Stimulated activated effector memory CD8-positive, alpha-beta T cell treated with anti-CD3 and anti-CD28 coated beads, Interleukin-12 subunit alpha, Interleukin-12 subunit beta, amount 100 ng/mL, for 72 hours (primary cell): ENCODE measurements at regions not wholly inside any gene's neighbourhood (a gene's known extent, or its start where the extent isn't known, plus 50 kb on each side); places are given as distances from the start of the nearest gene placed in this dataset.
"Not testable (repeated sequence)": the region's sequence is repeated elsewhere in the genome, so short reads cannot be mapped to it uniquely, and the experiment has no call there.

Experiments used
- ATAC-seq: fragments of 150-1000 bp; cut with Tn5 transposase; 2 replicates; pipeline ENCODE4 v1.10.0; 2021
- DNase-seq, 2 donors: peaks; one replicate each; pipeline ENCODE4 v3.0.0; 2021 to 2022; ENCODE audit warnings: low spot score in 2 of 2
- H3K27ac Mint-ChIP-seq: one replicate; pipeline ENCODE4 v1.8.0; 2022; ENCODE audit warnings: mild to moderate bottlenecking, mixed read lengths
- H3K36me3 Mint-ChIP-seq: one replicate; pipeline ENCODE4 v1.8.0; 2022; ENCODE audit warnings: mild to moderate bottlenecking, mixed read lengths
- H3K4me1 Mint-ChIP-seq: one replicate; pipeline ENCODE4 v1.8.0; 2022; ENCODE audit warnings: mixed read lengths
- H3K4me3 Mint-ChIP-seq: one replicate; pipeline ENCODE4 v1.8.0; 2022; ENCODE audit warnings: mild to moderate bottlenecking, mixed read lengths
- H3K9me3 Mint-ChIP-seq: one replicate; pipeline ENCODE4 v1.8.0; 2022; ENCODE audit warnings: mixed read lengths

- ATAC-seq (no peak), DNase-seq (no peak)
- Mint-ChIP-seq H3K4me3 (no peak overlapping the region), H3K9me3 (peaks cover 16% of the 10 kb centered on the region), H3K27ac (no peak overlapping the region), H3K36me3 (no peaks in the 10 kb centered on the region), H3K4me1 (no peaks in the 10 kb centered on the region)
Observed at GRCh38 chr10:65040796-65041195, 1519.6 kb downstream of the REEP3 start.

GRCh38 chr10:65041307-65041706 lies 1520.1 kb downstream of the REEP3 start:
- Mint-ChIP-seq H3K36me3 (no peaks in the 10 kb centered on the region), H3K4me3 (no peak overlapping the region), H3K27ac (no peak overlapping the region), H3K4me1 (no peaks in the 10 kb centered on the region), H3K9me3 (peaks cover 15% of the 10 kb centered on the region)
- ATAC-seq (no peak), DNase-seq (no peak)

GRCh38 chr10:65042496-65042895 lies 1521.3 kb downstream of the REEP3 start:
- no peak for ATAC-seq
- Mint-ChIP-seq H3K4me3 (no peak overlapping the region), H3K4me1 (no peaks in the 10 kb centered on the region), H3K36me3 (no peaks in the 10 kb centered on the region), H3K9me3 (peaks cover 18% of the 10 kb centered on the region), H3K27ac (no peak overlapping the region)
- DNase-seq, result no peak

- H3K36me3 Mint-ChIP-seq, result no peaks in the 10 kb centered on the region
- DNase-seq, result no peak
- no peak overlapping the region for H3K27ac Mint-ChIP-seq
- no peak overlapping the region for H3K4me3 Mint-ChIP-seq
- H3K9me3 Mint-ChIP-seq, result peaks cover 13% of the 10 kb centered on the region
- no peaks in the 10 kb centered on the region for H3K4me1 Mint-ChIP-seq
- ATAC-seq, result no peak
Observed at GRCh38 chr10:65046831-65047230, 1525.6 kb downstream of the REEP3 start.

GRCh38 chr10:65052111-65052510 lies 1530.9 kb downstream of the REEP3 start:
- not testable (repeated sequence) for DNase-seq, H3K36me3 Mint-ChIP-seq, ATAC-seq, H3K4me3 Mint-ChIP-seq, H3K4me1 Mint-ChIP-seq, H3K27ac Mint-ChIP-seq
- peaks cover 14% of the 10 kb centered on the region for H3K9me3 Mint-ChIP-seq

- not testable (repeated sequence) for H3K36me3 Mint-ChIP-seq, H3K27ac Mint-ChIP-seq, H3K4me1 Mint-ChIP-seq, DNase-seq, ATAC-seq, H3K4me3 Mint-ChIP-seq
- H3K9me3 Mint-ChIP-seq, result peaks cover 11% of the 10 kb centered on the region
Observed at GRCh38 chr10:65053397-65053796, 1532.2 kb downstream of the REEP3 start.

GRCh38 chr10:65053831-65054351 lies 1532.7 kb downstream of the REEP3 start:
- H3K27ac Mint-ChIP-seq, H3K36me3 Mint-ChIP-seq, ATAC-seq, DNase-seq, H3K4me3 Mint-ChIP-seq, H3K4me1 Mint-ChIP-seq: not testable (repeated sequence)
- H3K9me3 Mint-ChIP-seq, result peaks cover 16% of the 10 kb centered on the region

GRCh38 chr10:65054701-65055100 lies 1533.5 kb downstream of the REEP3 start:
- H3K4me1 Mint-ChIP-seq, DNase-seq, H3K4me3 Mint-ChIP-seq, ATAC-seq, H3K36me3 Mint-ChIP-seq, H3K27ac Mint-ChIP-seq: not testable (repeated sequence)
- H3K9me3 Mint-ChIP-seq, result peaks cover 20% of the 10 kb centered on the region

- Mint-ChIP-seq H3K27ac (no peak overlapping the region), H3K4me1 (no peaks in the 10 kb centered on the region), H3K36me3 (no peaks in the 10 kb centered on the region), H3K9me3 (peaks cover 10% of the 10 kb centered on the region), H3K4me3 (no peak overlapping the region)
- DNase-seq (no peak), ATAC-seq (no peak)
Observed at GRCh38 chr10:65065278-65065677, 1544.1 kb downstream of the REEP3 start.

- Mint-ChIP-seq H3K27ac (no peak overlapping the region), H3K9me3 (peaks cover 15% of the 10 kb centered on the region), H3K4me3 (no peak overlapping the region), H3K36me3 (no peaks in the 10 kb centered on the region), H3K4me1 (no peaks in the 10 kb centered on the region)
- DNase-seq (no peak), ATAC-seq (no peak)
Observed at GRCh38 chr10:65083222-65083621, 1562.0 kb downstream of the REEP3 start.

GRCh38 chr10:65090991-65091390 lies 1569.8 kb downstream of the REEP3 start:
- Mint-ChIP-seq H3K9me3 (peaks cover 3% of the 10 kb centered on the region), H3K4me1 (no peaks in the 10 kb centered on the region), H3K27ac (no peak overlapping the region), H3K4me3 (no peak overlapping the region), H3K36me3 (no peaks in the 10 kb centered on the region)
- no peak for ATAC-seq
- no peak for DNase-seq

- no peak for ATAC-seq
- H3K4me1 Mint-ChIP-seq, result no peaks in the 10 kb centered on the region
- H3K4me3 Mint-ChIP-seq, result no peak overlapping the region
- H3K36me3 Mint-ChIP-seq, result no peaks in the 10 kb centered on the region
- DNase-seq, result no peak
- H3K9me3 Mint-ChIP-seq, result peaks cover 7% of the 10 kb centered on the region
- no peak overlapping the region for H3K27ac Mint-ChIP-seq
Observed at GRCh38 chr10:65100146-65100545, 1578.9 kb downstream of the REEP3 start.

- not testable (repeated sequence) for H3K4me1 Mint-ChIP-seq, ATAC-seq, H3K36me3 Mint-ChIP-seq, H3K27ac Mint-ChIP-seq, H3K4me3 Mint-ChIP-seq, DNase-seq, H3K9me3 Mint-ChIP-seq
Observed at GRCh38 chr10:65100881-65101280, 1579.7 kb downstream of the REEP3 start.

GRCh38 chr10:65110009-65110408 lies 1588.8 kb downstream of the REEP3 start:
- no peak overlapping the region for H3K4me3 Mint-ChIP-seq
- no peak overlapping the region for H3K27ac Mint-ChIP-seq
- no peaks in the 10 kb centered on the region for H3K36me3 Mint-ChIP-seq
- H3K4me1 Mint-ChIP-seq, result no peaks in the 10 kb centered on the region
- peaks cover 27% of the 10 kb centered on the region for H3K9me3 Mint-ChIP-seq
- DNase-seq (no peak), ATAC-seq (no peak)

- not testable (repeated sequence) for H3K27ac Mint-ChIP-seq, ATAC-seq, H3K4me1 Mint-ChIP-seq, DNase-seq, H3K36me3 Mint-ChIP-seq, H3K4me3 Mint-ChIP-seq
- H3K9me3 Mint-ChIP-seq, result peaks cover 27% of the 10 kb centered on the region
Observed at GRCh38 chr10:65111059-65111458, 1589.9 kb downstream of the REEP3 start.

GRCh38 chr10:65112573-65112972 lies 1591.4 kb downstream of the REEP3 start:
- H3K4me1 Mint-ChIP-seq, result no peaks in the 10 kb centered on the region
- H3K9me3 Mint-ChIP-seq, result peaks cover 25% of the 10 kb centered on the region
- DNase-seq (no peak), ATAC-seq (no peak)
- H3K27ac Mint-ChIP-seq, result no peak overlapping the region
- no peak overlapping the region for H3K4me3 Mint-ChIP-seq
- no peaks in the 10 kb centered on the region for H3K36me3 Mint-ChIP-seq

- DNase-seq, result no peak
- Mint-ChIP-seq H3K27ac (no peak overlapping the region), H3K9me3 (peaks cover 20% of the 10 kb centered on the region), H3K4me3 (no peak overlapping the region), H3K4me1 (no peaks in the 10 kb centered on the region), H3K36me3 (no peaks in the 10 kb centered on the region)
- no peak for ATAC-seq
Observed at GRCh38 chr10:65123120-65123519, 1601.9 kb downstream of the REEP3 start.
